ENCODE measurements at regions not wholly inside any gene's neighbourhood (a gene's known extent, or its start where the extent isn't known, plus 50 kb on each side); places are given as distances from the start of the nearest gene placed in this dataset.

DNA sequence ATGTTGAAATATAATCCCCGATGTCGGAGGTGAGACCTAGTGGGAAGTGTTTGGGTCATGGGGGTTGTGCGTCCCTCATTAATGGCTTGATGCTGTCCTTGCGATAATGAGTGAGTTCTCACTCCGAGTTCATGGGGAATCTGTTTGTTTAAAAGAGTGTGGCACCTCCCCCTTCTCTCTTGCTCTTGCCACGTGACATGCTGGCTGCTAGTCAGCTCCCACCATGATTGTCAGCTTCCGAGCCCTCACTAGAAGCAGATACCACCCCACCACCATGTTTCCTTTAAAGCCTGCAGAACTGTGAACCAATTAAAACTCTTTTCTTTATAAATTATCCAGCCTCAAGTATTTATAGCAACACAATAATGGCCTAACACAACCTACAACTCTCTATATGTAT, 166.3 kb upstream of the MBNL1 start:
- DNase-seq = no peak
- peaks cover 25 to 26% of the 10 kb centered on the region in 2 donors for H3K4me1 ChIP-seq (ENCODE audit: control insufficient read depth in 1 of 2, insufficient read depth in 2 of 2, low read length in 2 of 2)
- no peak overlapping the region for H3K4me3 ChIP-seq (replicated peaks in 1 of 3; ENCODE audit: low read depth in 2 of 3, low read length in 3 of 3)
- intact Hi-C loops (cut with micrococcal nuclease) = no loop called here
- no peak overlapping the region for H3K4me2 ChIP-seq (replicated peaks; ENCODE audit: extremely low read depth, low read length, poor library complexity, severe bottlenecking)
- Mint-ChIP-seq H3K36me3 (no peaks in the 10 kb centered on the region), H3K27ac (no peak overlapping the region), H3K4me1 (peaks cover 40% of the 10 kb centered on the region), H3K27me3 (ENCODE audit: low read depth in 3 of 3) (peaks cover 0 to 1% (median 0%) of the 10 kb centered on the region in 3 donors), H3K9me3 (peaks cover 0 to 1% (median 0%) of the 10 kb centered on the region in 7 donors), H3K4me3 (no peak overlapping the region)
- no peaks in the 10 kb centered on the region for H3K9me3 ChIP-seq (replicated peaks in 1 of 2; ENCODE audit: control insufficient read depth in 1 of 2, insufficient read depth in 1 of 2, low read length in 2 of 2)
- H3K36me3 ChIP-seq (replicated peaks in 1 of 2; ENCODE audit: control insufficient read depth in 1 of 2, insufficient read depth in 2 of 2, low read length in 2 of 2) = no peaks in the 10 kb centered on the region
- no peaks in the 10 kb centered on the region for H3K79me2 ChIP-seq (ENCODE audit: insufficient read depth, low read length)
- H3K27ac ChIP-seq (ENCODE audit: low read depth in 1 of 2, low read length in 2 of 2) = no peak overlapping the region
- no peaks in the 10 kb centered on the region for H3K27me3 ChIP-seq (ENCODE audit: control insufficient read depth in 2 of 2, insufficient read depth in 2 of 2, low read length in 2 of 2)
- H3K9ac ChIP-seq (ENCODE audit: insufficient read depth, low read length, poor library complexity, severe bottlenecking) = no peak overlapping the region
- WGBS (ENCODE audit: insufficient coverage) = 100% methylated on average over 3 of the region's 7 CpGs
- H2AFZ ChIP-seq (ENCODE audit: insufficient read depth, low read depth, low read length, poor library complexity, severe bottlenecking) = no peak overlapping the region
- no peak for TF ChIP-seq CTCF (IDR thresholded peaks at IDR 0.05)
- H4K20me1 ChIP-seq (ENCODE audit: insufficient read depth, low read length) = no peaks in the 10 kb centered on the region

DNA sequence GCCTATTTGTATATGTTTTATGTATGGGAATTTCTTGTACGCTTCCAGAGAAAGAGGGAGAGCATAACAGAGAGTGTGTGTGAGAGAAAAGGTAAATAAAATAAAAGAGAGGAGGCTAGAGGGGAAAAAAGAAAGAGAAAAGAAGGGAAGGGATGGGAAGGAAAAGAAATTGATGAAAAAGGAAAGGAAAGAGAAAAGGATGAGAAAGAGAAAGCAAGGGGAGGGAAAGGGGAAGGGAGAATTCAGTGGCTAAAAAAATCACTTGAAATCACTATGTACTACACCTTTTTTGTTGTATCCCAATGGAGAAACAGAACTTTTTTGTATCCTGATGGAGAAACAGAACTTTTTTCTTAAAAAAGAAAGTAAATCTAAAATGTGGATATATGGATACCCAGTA, 165.5 kb upstream of the MBNL1 start:
- Histone ChIP-seq H3K36me3 (replicated peaks in 1 of 2; ENCODE audit: control insufficient read depth in 1 of 2, insufficient read depth in 2 of 2, low read length in 2 of 2) (no peaks in the 10 kb centered on the region), H2AFZ (ENCODE audit: insufficient read depth, low read depth, low read length, poor library complexity, severe bottlenecking) (no peak overlapping the region), H3K4me2 (replicated peaks; ENCODE audit: extremely low read depth, low read length, poor library complexity, severe bottlenecking) (no peak overlapping the region), H3K4me3 (replicated peaks in 1 of 3; ENCODE audit: low read depth in 2 of 3, low read length in 3 of 3) (no peak overlapping the region), H3K79me2 (ENCODE audit: insufficient read depth, low read length) (no peaks in the 10 kb centered on the region), H3K9ac (ENCODE audit: insufficient read depth, low read length, poor library complexity, severe bottlenecking) (no peak overlapping the region), H3K27me3 (ENCODE audit: control insufficient read depth in 2 of 2, insufficient read depth in 2 of 2, low read length in 2 of 2) (no peaks in the 10 kb centered on the region), H3K27ac (ENCODE audit: low read depth in 1 of 2, low read length in 2 of 2) (no peak overlapping the region), H3K4me1 (ENCODE audit: control insufficient read depth in 1 of 2, insufficient read depth in 2 of 2, low read length in 2 of 2) (peaks cover 25 to 26% of the 10 kb centered on the region in 2 donors), H4K20me1 (ENCODE audit: insufficient read depth, low read length) (no peaks in the 10 kb centered on the region), H3K9me3 (replicated peaks in 1 of 2; ENCODE audit: control insufficient read depth in 1 of 2, insufficient read depth in 1 of 2, low read length in 2 of 2) (no peaks in the 10 kb centered on the region)
- no peak for TF ChIP-seq CTCF (IDR thresholded peaks at IDR 0.05)
- no peaks in the 10 kb centered on the region for H3K27me3 Mint-ChIP-seq (ENCODE audit: low read depth in 3 of 3)
- peaks cover 0 to 1% (median 0%) of the 10 kb centered on the region in 7 donors for H3K9me3 Mint-ChIP-seq
- WGBS (ENCODE audit: insufficient coverage) = 100% methylated on average over 1 of the region's 1 CpG
- H3K27ac Mint-ChIP-seq = peak overlapping the region in 1 of 7 donors; percentile 73
- H3K4me3 Mint-ChIP-seq = no peak overlapping the region
- intact Hi-C loops (cut with micrococcal nuclease) = no loop called here
- no peak for DNase-seq
- peaks cover 38% of the 10 kb centered on the region for H3K4me1 Mint-ChIP-seq
- H3K36me3 Mint-ChIP-seq = no peaks in the 10 kb centered on the region

Data from CD14-positive monocyte (primary cell).